Inflammatory macrophage treated with lipopolysaccharide for 4 hours (primary cell): ENCODE measurements at regions not wholly inside any gene's neighbourhood (a gene's known extent, or its start where the extent isn't known, plus 50 kb on each side); places are given as distances from the start of the nearest gene placed in this dataset.

Experiments used
- DNase-seq: peaks from one replicate; pipeline ENCODE4 v3.0.0-alpha.2; 2020

- DNase-seq: peak; percentile 16
These were observed 115.0 kb upstream of the ZNF438 start for GRCh38 chr10:31146491-31147209.

- DNase-seq: no peak
These were observed 115.5 kb upstream of the ZNF438 start for GRCh38 chr10:31147210-31147608.

- DNase-seq: no peak
These were observed 117.3 kb upstream of the ZNF438 start for GRCh38 chr10:31148951-31149350.

- DNase-seq: no peak
These were observed 118.3 kb upstream of the ZNF438 start for GRCh38 chr10:31149835-31150512.

- no peak for DNase-seq
These were observed 119.6 kb upstream of the ZNF438 start for GRCh38 chr10:31151301-31151700.

GRCh38 chr10:31152421-31153135 is 120.9 kb upstream of the ZNF438 start:
- DNase-seq: no peak

- DNase-seq: no peak
These were observed 121.5 kb upstream of the ZNF438 start for GRCh38 chr10:31153161-31153560.

- no peak for DNase-seq
These were observed 122.0 kb upstream of the ZNF438 start for GRCh38 chr10:31153692-31154091.

GRCh38 chr10:31154996-31155395 is 123.3 kb upstream of the ZNF438 start:
- no peak for DNase-seq

GRCh38 chr10:31157123-31158010 is 125.7 kb upstream of the ZNF438 start:
- DNase-seq: no peak

GRCh38 chr10:31158011-31158658 is 126.5 kb upstream of the ZNF438 start:
- DNase-seq: no peak

GRCh38 chr10:31166606-31167005 is 134.9 kb upstream of the ZNF438 start:
- DNase-seq: no peak

- DNase-seq: peak; percentile 21
These were observed 139.0 kb upstream of the ZNF438 start for GRCh38 chr10:31170636-31171035.

GRCh38 chr10:31171402-31172083 is 139.9 kb upstream of the ZNF438 start:
- no peak for DNase-seq

GRCh38 chr10:31172925-31173324 is 141.3 kb upstream of the ZNF438 start:
- no peak for DNase-seq

GRCh38 chr10:31173752-31174151 is 142.1 kb upstream of the ZNF438 start:
- DNase-seq: no peak

- no peak for DNase-seq
These were observed 139.8 kb upstream of the ZEB1 start for GRCh38 chr10:31179091-31179680.

- DNase-seq: no peak
These were observed 132.6 kb upstream of the ZEB1 start for GRCh38 chr10:31186225-31187000.

GRCh38 chr10:31187182-31187581 is 131.8 kb upstream of the ZEB1 start:
- no peak for DNase-seq

- no peak for DNase-seq
These were observed 131.3 kb upstream of the ZEB1 start for GRCh38 chr10:31187607-31188210.
